HepG2 (cell line): ENCODE measurements at regions not wholly inside any gene's neighbourhood (a gene's known extent, or its start where the extent isn't known, plus 50 kb on each side); places are given as distances from the start of the nearest gene placed in this dataset.

ENCODE experiments used
- ATAC-seq: fragments of 200-7000 bp; cut with Tn5 transposase; 3 replicates; pipeline ENCODE4 v1.9.1; 2020; ENCODE audit warnings: mild to moderate bottlenecking, moderate library complexity
- BruUV-seq: library from RNA; stranded (reverse); fragments of 400-500 nt; replicated peaks from 2 replicates; lab custom pipeline; 2021; lab: Mats Ljungman, UMichigan
- CTCF ChIA-PET: fragments of 300-600 bp; formaldehyde crosslinking; extraction: SDS; loops from one replicate; lab custom pipeline; 2021; ENCODE audit warnings: low total read pairs, inconsistent platforms, low intra/inter-chr PET ratio; lab: Yijun Ruan, JAX
- POLR2A ChIA-PET: fragments of 350-600 bp; sonication (Branson Sonifier 250); formaldehyde crosslinking; loops from one replicate; lab custom pipeline; 2020; ENCODE audit warnings: antibody characterized with exemption, inconsistent platforms; lab: Yijun Ruan, JAX
- DNase-seq: peaks from one replicate; pipeline ENCODE4 v3.0.0-alpha.2; 2015; ENCODE audit warnings: low spot score
- FAIRE-seq: peaks from 3 replicates; lab custom pipeline; 2011; peaks lifted over from hg19 to GRCh38; lab: Jason Lieb, UNC
- H2AFZ ChIP-seq: one replicate; pipeline ENCODE4 v1.6.1; 2011; ENCODE audit warnings: low read length, inconsistent platforms
- H3K27ac ChIP-seq: fragments of 300-600 bp; 3 replicates; pipeline ENCODE4 v1.8.0; 2011; ENCODE audit warnings: mixed run types, mild to moderate bottlenecking, mixed read lengths, low read length, inconsistent platforms; ENCODE audit not compliant: insufficient read depth; ENCODE audit errors: extremely low read length
- H3K27me3 ChIP-seq, 2 experiments: fragments of 200-600 bp in 1 of 2; 2 replicates in 1 of 2; 3 replicates in 1 of 2; pipeline versions ENCODE4 v1.6.0 to v1.8.0; 2011; ENCODE audit warnings: low read length in 2 of 2, mild to moderate bottlenecking in 2 of 2, moderate library complexity in 2 of 2, inconsistent platforms in 1 of 2; ENCODE audit not compliant: insufficient read depth in 2 of 2, control insufficient read depth in 1 of 2
- H3K36me3 ChIP-seq, 2 experiments: fragments of 200-600 bp in 1 of 2; replicated peaks in 1 of 2; 2 replicates in 1 of 2; 3 replicates in 1 of 2; pipeline versions ENCODE4 v1.5.1 to v1.8.0; 2011; ENCODE audit warnings: low read length in 2 of 2, inconsistent platforms in 1 of 2; ENCODE audit not compliant: insufficient read depth in 2 of 2, control insufficient read depth in 1 of 2
- H3K4me1 ChIP-seq: 2 replicates; pipeline ENCODE4 v1.5.1; 2012; ENCODE audit warnings: low read length, inconsistent platforms; ENCODE audit not compliant: insufficient read depth
- H3K4me2 ChIP-seq: 2 replicates; pipeline ENCODE4 v1.6.0; 2011; ENCODE audit warnings: low read depth, low read length, inconsistent platforms
- H3K4me3 ChIP-seq, 3 experiments: fragments of 200-600 bp in 1 of 3; sonication (generic), shearing (Covaris generic) in 1 of 3; replicated peaks in 1 of 3; 2 replicates each; pipeline ENCODE4 v1.5.1; 2011 to 2016; ENCODE audit warnings: low read length in 3 of 3, inconsistent platforms in 2 of 3, low read depth in 2 of 3, mild to moderate bottlenecking in 2 of 3, control low read depth in 1 of 3, mixed read lengths in 1 of 3; ENCODE audit not compliant: insufficient read depth in 1 of 3
- H3K79me2 ChIP-seq: one replicate; pipeline ENCODE4 v1.6.1; 2011; ENCODE audit warnings: low read length, inconsistent platforms; ENCODE audit not compliant: insufficient read depth
- H3K9ac ChIP-seq: 2 replicates; pipeline ENCODE4 v1.6.0; 2011; ENCODE audit warnings: mild to moderate bottlenecking, low read depth, low read length, inconsistent platforms; ENCODE audit not compliant: insufficient read depth
- H3K9me3 ChIP-seq: 2 replicates; pipeline ENCODE4 v1.5.1; 2012; ENCODE audit warnings: mild to moderate bottlenecking, low read length
- H4K20me1 ChIP-seq: 2 replicates; pipeline ENCODE4 v1.6.0; 2011; ENCODE audit warnings: inconsistent platforms, mild to moderate bottlenecking, low read length, moderate library complexity; ENCODE audit not compliant: insufficient read depth
- JUNB ChIP-seq: sonication (generic); formaldehyde crosslinking; IDR thresholded peaks from 2 replicates; pipeline ENCODE4 v1.8.0; 2022; ENCODE audit warnings: missing genetic modification reagents, mild to moderate bottlenecking, borderline replicate concordance
- REPIN1 ChIP-seq: sonication (generic); formaldehyde crosslinking; IDR thresholded peaks from 2 replicates; pipeline ENCODE4 v1.8.0; 2022; ENCODE audit warnings: missing genetic modification reagents, low read depth, mild to moderate bottlenecking, borderline replicate concordance
- SAFB2 ChIP-seq: sonication (generic); formaldehyde crosslinking; IDR thresholded peaks from 2 replicates; pipeline ENCODE4 v1.5.1; 2020; ENCODE audit warnings: missing genetic modification reagents, low read depth, mild to moderate bottlenecking, borderline replicate concordance
- TBX3 ChIP-seq: fragments of 450-650 bp; IDR thresholded peaks from 2 replicates; pipeline ENCODE4 v1.6.1; 2017; ENCODE audit warnings: antibody characterized with exemption, mild to moderate bottlenecking, inconsistent platforms, borderline replicate concordance
- ZNF556 ChIP-seq: sonication (generic); formaldehyde crosslinking; IDR thresholded peaks from 2 replicates; pipeline ENCODE4 v1.4.0; 2020; ENCODE audit warnings: mild to moderate bottlenecking, missing genetic modification reagents, borderline replicate concordance
- ZSCAN12 ChIP-seq: sonication (generic); formaldehyde crosslinking; IDR thresholded peaks from 2 replicates; pipeline ENCODE4 v1.9.0; 2021; ENCODE audit warnings: mild to moderate bottlenecking, missing genetic modification reagents
- WGBS: methylation state at CpG from one replicate; pipeline ENCODE4 v1.1.6; 2017; ENCODE audit warnings: low lambda C conversion rate; 5-methylcytosine and 5-hydroxymethylcytosine counted together
- in situ Hi-C: cut with HindIII; loops from 2 replicates; pipeline ENCODE4 v1.10.0; 2017; ENCODE audit warnings: low pct_unique_long_range_greater_than_20kb; ENCODE audit not compliant: extremely low pct_ligation_motif_present
- intact Hi-C: fragments of 100-400 bp; cut with micrococcal nuclease; formaldehyde crosslinking; loops from one replicate; pipeline ENCODE4 v1.10.0; 2022; ENCODE audit not compliant: unreplicated experiment
- TF ChIP-seq, protein P1 (sequence below): sonication (generic); formaldehyde crosslinking; IDR thresholded peaks from 2 replicates; pipeline ENCODE4 v1.8.0; 2022; ENCODE audit warnings: missing genetic modification reagents, mild to moderate bottlenecking, moderate library complexity, borderline replicate concordance

DNA sequence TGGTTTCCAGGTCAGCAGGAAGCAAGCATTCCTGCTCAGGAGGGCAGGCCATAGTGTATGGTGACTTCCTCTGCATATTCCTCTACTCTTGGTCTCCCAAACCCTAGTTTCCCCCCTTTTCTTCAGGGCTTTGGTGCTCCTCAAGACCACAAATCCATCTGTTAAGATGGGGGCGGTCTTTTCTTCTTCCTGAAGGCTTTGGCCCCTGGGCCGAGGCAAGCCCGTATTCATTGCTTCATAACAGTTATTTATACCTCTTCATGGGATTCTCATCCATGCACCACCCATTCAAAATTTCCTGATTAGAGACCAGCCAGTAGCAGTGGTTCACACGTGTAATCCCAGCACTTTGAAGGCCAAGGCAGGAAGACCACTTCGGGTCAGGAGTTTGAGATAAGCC, 62.1 kb upstream of the IL12A start:
- DNase-seq (no peak), FAIRE-seq (no peak), ATAC-seq (no peak)
- no TSS peak for BruUV-seq
- H3K9ac ChIP-seq: no peak overlapping the region
- H2AFZ ChIP-seq: no peak overlapping the region
- no peaks in the 10 kb centered on the region for H4K20me1 ChIP-seq
- no peak for TF ChIP-seq REPIN1 (CRISPR knock-in tag)
- H3K79me2 ChIP-seq: no peaks in the 10 kb centered on the region
- intact Hi-C loops (loop anchor here (5.0 kb wide), 1 partner anchor 61 kb away; the partner anchor contains the start of gene IL12A), in situ Hi-C loops (loop anchor here (5.0 kb wide), 1 partner anchor 76 kb away; no protein-coding TSS in a partner anchor)
- peaks cover 18% of the 10 kb centered on the region for H3K4me1 ChIP-seq
- H3K4me3 ChIP-seq: no peak overlapping the region
- H3K4me2 ChIP-seq: no peak overlapping the region
- H3K36me3 ChIP-seq: no peaks in the 10 kb centered on the region
- POLR2A ChIA-PET: no interaction called here
- H3K27me3 ChIP-seq: no peaks in the 10 kb centered on the region
- 50% methylated on average over 5 of the region's 5 CpGs for WGBS
- no peak overlapping the region for H3K27ac ChIP-seq
- CTCF ChIA-PET: no interaction called here
- no peaks in the 10 kb centered on the region for H3K9me3 ChIP-seq

DNA sequence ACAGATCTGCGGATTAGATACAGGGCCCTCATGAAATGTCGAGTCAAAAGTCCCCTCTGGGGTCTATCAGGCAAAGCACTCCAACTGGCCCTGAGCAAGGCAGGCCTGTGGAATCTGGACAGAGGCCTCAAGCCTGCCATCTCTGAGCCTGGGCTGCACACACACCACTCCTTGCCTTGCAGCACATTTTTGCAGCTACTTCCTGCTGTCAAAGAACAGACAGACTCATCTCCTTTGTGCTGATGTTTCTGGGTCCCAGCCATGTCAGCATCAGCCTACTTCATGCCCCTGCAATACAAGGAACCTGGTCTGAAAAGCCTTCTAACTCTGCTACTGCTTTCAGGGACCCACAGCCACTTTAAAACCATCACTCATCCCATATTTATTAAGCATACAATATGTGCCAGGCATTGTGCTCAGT, 60.6 kb upstream of the IL12A start:
- POLR2A ChIA-PET: no interaction called here
- Histone ChIP-seq H3K4me3 (no peak overlapping the region), H3K9me3 (peaks cover 2% of the 10 kb centered on the region; the same call in 1 of the 2 replicates), H3K9ac (no peak overlapping the region), H3K27me3 (no peaks in the 10 kb centered on the region), H3K36me3 (no peaks in the 10 kb centered on the region), H3K4me1 (peaks cover 18% of the 10 kb centered on the region), H3K79me2 (no peaks in the 10 kb centered on the region), H4K20me1 (no peaks in the 10 kb centered on the region), H3K4me2 (no peak overlapping the region)
- WGBS: no CpG with 5 or more reads among the region's 2 CpGs
- FAIRE-seq: no peak
- CTCF ChIA-PET: no interaction called here
- TF ChIP-seq SAFB2: no peak
- no peak for TF ChIP-seq ZSCAN12 (CRISPR knock-in tag)
- TF ChIP-seq, protein P1, sequence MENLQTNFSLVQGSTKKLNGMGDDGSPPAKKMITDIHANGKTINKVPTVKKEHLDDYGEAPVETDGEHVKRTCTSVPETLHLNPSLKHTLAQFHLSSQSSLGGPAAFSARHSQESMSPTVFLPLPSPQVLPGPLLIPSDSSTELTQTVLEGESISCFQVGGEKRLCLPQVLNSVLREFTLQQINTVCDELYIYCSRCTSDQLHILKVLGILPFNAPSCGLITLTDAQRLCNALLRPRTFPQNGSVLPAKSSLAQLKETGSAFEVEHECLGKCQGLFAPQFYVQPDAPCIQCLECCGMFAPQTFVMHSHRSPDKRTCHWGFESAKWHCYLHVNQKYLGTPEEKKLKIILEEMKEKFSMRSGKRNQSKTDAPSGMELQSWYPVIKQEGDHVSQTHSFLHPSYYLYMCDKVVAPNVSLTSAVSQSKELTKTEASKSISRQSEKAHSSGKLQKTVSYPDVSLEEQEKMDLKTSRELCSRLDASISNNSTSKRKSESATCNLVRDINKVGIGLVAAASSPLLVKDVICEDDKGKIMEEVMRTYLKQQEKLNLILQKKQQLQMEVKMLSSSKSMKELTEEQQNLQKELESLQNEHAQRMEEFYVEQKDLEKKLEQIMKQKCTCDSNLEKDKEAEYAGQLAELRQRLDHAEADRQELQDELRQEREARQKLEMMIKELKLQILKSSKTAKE (CRISPR knock-in tag): no peak
- TF ChIP-seq TBX3: no peak
- no peak for TF ChIP-seq ZNF556 (CRISPR knock-in tag)
- TF ChIP-seq JUNB (CRISPR knock-in tag): no peak
- TF ChIP-seq, all 625 proteins: peak for 0
- Histone ChIP-seq H2AFZ (no peak overlapping the region), H3K27ac (no peak overlapping the region)
- BruUV-seq: no TSS peak
- ATAC-seq: no peak
- in situ Hi-C loops: loop anchor here (5.0 kb wide), 1 partner anchor 74 kb away; no protein-coding TSS in a partner anchor
- DNase-seq: no peak
- intact Hi-C loops: loop anchor here (5.0 kb wide), 1 partner anchor 59 kb away; the partner anchor contains the start of gene IL12A
